ENCODE measurements at regions not wholly inside any gene's neighbourhood (a gene's known extent, or its start where the extent isn't known, plus 50 kb on each side); places are given as distances from the start of the nearest gene placed in this dataset.
A peak's percentile ranks its signal among the peaks of the same experiment; 100 is the strongest.

GRCh38 chr12:92605621-92606170, 97.1 kb upstream of the PLEKHG7 start:
- H3K27ac ChIP-seq, result peak overlapping the region; percentile 77 to 98
- no peak for FAIRE-seq
- ATAC-seq, result no peak

GRCh38 chr12:92604786-92605185, 98.0 kb upstream of the PLEKHG7 start:
- peak overlapping the region; percentile 73 for H3K4me2 ChIP-seq
- DNase-seq (ENCODE audit: low read depth in 1 of 2, low spot score in 1 of 2) (no peak), FAIRE-seq (no peak), ATAC-seq (no peak)
- TF ChIP-seq CHD4 (IDR thresholded peaks at IDR 0.05; ENCODE audit: borderline replicate concordance) (no peak), BCL3 (IDR thresholded peaks at IDR 0.05) (0 out of 3 replicates have a peak, but pooled peaks have one; percentile 2), TP53 (CRISPR knock-in tag; IDR thresholded peaks at IDR 0.05) (no peak), RNF2 (IDR thresholded peaks at IDR 0.05; ENCODE audit: borderline replicate concordance, low read depth) (no peak), CEBPB (IDR thresholded peaks at IDR 0.05) (peak; percentile 52 to 62; a peak in 2 of 4 replicates), HDAC2 (IDR thresholded peaks at IDR 0.05) (no peak), EHF (CRISPR knock-in tag; IDR thresholded peaks at IDR 0.05) (no peak)
- H3K4me3 ChIP-seq, result no peak overlapping the region
- ChIA-PET POLR2A (interaction anchor here (0.5 to 3.1 kb wide), 2 partner anchors 459 to 463 kb away, joined by 3 to 15 read pairs; partner anchors contain the start of gene BTG1), CTCF (interaction anchor here (0.6 to 3.5 kb wide), 5 partner anchors 10 to 1223 kb away, joined by 3 to 15 read pairs (median 5); partner anchors contain the start of gene BTG1)
- peaks cover 41% of the 10 kb centered on the region for H3K9me3 ChIP-seq
- peak overlapping the region; percentile 77 to 98 for H3K27ac ChIP-seq
- peaks cover 42% of the 10 kb centered on the region for H3K4me1 ChIP-seq

More at GRCh38 chr12:92605621-92606170, 97.1 kb upstream of the PLEKHG7 start:
- ChIA-PET CTCF (interaction anchor here (1.0 to 4.6 kb wide), 4 partner anchors 9 to 1224 kb away, joined by 3 to 34 read pairs (median 10); partner anchors contain the start of gene BTG1), POLR2A (no interaction called here)
- Histone ChIP-seq H3K9me3 (peaks cover 32% of the 10 kb centered on the region), H3K4me3 (no peak overlapping the region), H3K4me1 (peaks cover 42% of the 10 kb centered on the region), H3K4me2 (no peak overlapping the region)
- no peak for DNase-seq (ENCODE audit: low read depth in 1 of 2, low spot score in 1 of 2)
- WGBS (ENCODE audit: missing lambda C conversion rate), result 85% methylated on average over 3 of the region's 3 CpGs
- TF ChIP-seq MYC (IDR thresholded peaks at IDR 0.05; ENCODE audit: borderline replicate concordance, low read length) (no peak), HES2 (IDR thresholded peaks at IDR 0.05) (no peak), ELK1 (IDR thresholded peaks at IDR 0.05; ENCODE audit: low read depth, low read length) (no peak), CTCF (IDR thresholded peaks at IDR 0.05) (no peak), RFX5 (IDR thresholded peaks at IDR 0.05) (no peak), HOXB5 (CRISPR knock-in tag; IDR thresholded peaks at IDR 0.05) (no peak), MAZ (IDR thresholded peaks at IDR 0.05; ENCODE audit: borderline replicate concordance, low read depth, low read length) (no peak), HOXB13 (CRISPR knock-in tag; IDR thresholded peaks at IDR 0.05; ENCODE audit: low read depth) (no peak), EP300 (IDR thresholded peaks at IDR 0.05) (no peak), FOSB (CRISPR knock-in tag; IDR thresholded peaks at IDR 0.05) (no peak), CHD2 (IDR thresholded peaks at IDR 0.05; ENCODE audit: low read length, partially characterized antibody) (no peak), JUNB (IDR thresholded peaks at IDR 0.05) (no peak), CHD4 (IDR thresholded peaks at IDR 0.05; ENCODE audit: borderline replicate concordance) (no peak), EHMT2 (IDR thresholded peaks at IDR 0.05; ENCODE audit: low read depth) (no peak), JUN (IDR thresholded peaks at IDR 0.05) (no peak)

Data from A549 (cell line).